ENCODE measurements at regions not wholly inside any gene's neighbourhood (a gene's known extent, or its start where the extent isn't known, plus 50 kb on each side); places are given as distances from the start of the nearest gene placed in this dataset.
"Not testable (repeated sequence)": the region's sequence is repeated elsewhere in the genome, so short reads cannot be mapped to it uniquely, and the experiment has no call there.

GRCh38 chr18:78424403-78425018 is 555.1 kb upstream of the SALL3 start:
- no peak for DNase-seq

- no peak for DNase-seq
These were observed 554.6 kb upstream of the SALL3 start for GRCh38 chr18:78425019-78425412.

- no peak for DNase-seq
These were observed 552.5 kb upstream of the SALL3 start for GRCh38 chr18:78427081-78427480.

GRCh38 chr18:78429127-78430108 is 550.2 kb upstream of the SALL3 start:
- no peak for DNase-seq

- no peak for DNase-seq
These were observed 549.4 kb upstream of the SALL3 start for GRCh38 chr18:78430131-78430758.

- no peak for DNase-seq
These were observed 548.0 kb upstream of the SALL3 start for GRCh38 chr18:78431606-78432005.

GRCh38 chr18:78433562-78433961 is 546.1 kb upstream of the SALL3 start:
- no peak for DNase-seq

GRCh38 chr18:78436110-78436509 is 543.5 kb upstream of the SALL3 start:
- DNase-seq: no peak

- DNase-seq: not testable (repeated sequence)
These were observed 541.4 kb upstream of the SALL3 start for GRCh38 chr18:78438235-78438634.

GRCh38 chr18:78445880-78446279 is 533.7 kb upstream of the SALL3 start:
- DNase-seq: no peak

GRCh38 chr18:78447211-78447610 is 532.4 kb upstream of the SALL3 start:
- DNase-seq: no peak

GRCh38 chr18:78448106-78448505 is 531.5 kb upstream of the SALL3 start:
- DNase-seq: no peak

- DNase-seq: no peak
These were observed 531.0 kb upstream of the SALL3 start for GRCh38 chr18:78448591-78448990.

GRCh38 chr18:78454221-78454620 is 525.4 kb upstream of the SALL3 start:
- DNase-seq: no peak

GRCh38 chr18:78455386-78455785 is 524.2 kb upstream of the SALL3 start:
- DNase-seq: no peak

- DNase-seq: no peak
These were observed 522.6 kb upstream of the SALL3 start for GRCh38 chr18:78457011-78457410.

- no peak for DNase-seq
These were observed 521.9 kb upstream of the SALL3 start for GRCh38 chr18:78457731-78458130.

GRCh38 chr18:78458356-78458755 is 521.3 kb upstream of the SALL3 start:
- no peak for DNase-seq

GRCh38 chr18:78459668-78460067 is 520.0 kb upstream of the SALL3 start:
- no peak for DNase-seq

GRCh38 chr18:78460558-78460957 is 519.1 kb upstream of the SALL3 start:
- no peak for DNase-seq

GRCh38 chr18:78473563-78473962 is 506.1 kb upstream of the SALL3 start:
- no peak for DNase-seq

- no peak for DNase-seq
These were observed 501.8 kb upstream of the SALL3 start for GRCh38 chr18:78477840-78478239.

GRCh38 chr18:78479443-78479842 is 500.2 kb upstream of the SALL3 start:
- DNase-seq: no peak

All from occipital lobe (tissue), 1 donor.